ENCODE measurements at regions not wholly inside any gene's neighbourhood (a gene's known extent, or its start where the extent isn't known, plus 50 kb on each side); places are given as distances from the start of the nearest gene placed in this dataset.

GRCh38 chr4:129645461-129645860 is 549.5 kb downstream of the C4orf33 start:
- H4K20me1 ChIP-seq (ENCODE audit: insufficient read depth): no peaks in the 10 kb centered on the region
- H3K36me3 ChIP-seq (ENCODE audit: insufficient read depth, low read length): no peaks in the 10 kb centered on the region
- no peak overlapping the region for H3K4me3 ChIP-seq (ENCODE audit: low read length)
- no peak overlapping the region for H2AFZ ChIP-seq (ENCODE audit: low read depth, low read length)
- H3K9me2 ChIP-seq (ENCODE audit: insufficient read depth, low read length): no peaks in the 10 kb centered on the region
- no peak overlapping the region for H3K4me2 ChIP-seq (ENCODE audit: low read length)
- no peak overlapping the region for H3K27ac ChIP-seq (ENCODE audit: low read length)
- H3F3A ChIP-seq (ENCODE audit: insufficient read depth, low read length, poor library complexity, severe bottlenecking): no peaks in the 10 kb centered on the region
- TF ChIP-seq TAF1 (IDR thresholded peaks at IDR 0.05; ENCODE audit: low read depth) (no peak), POLR2AphosphoS5 (IDR thresholded peaks at IDR 0.05) (peak; percentile 48), EP300 (conservative IDR thresholded peaks at IDR 0.05; ENCODE audit: poor library complexity, severe bottlenecking) (peak; percentile 58), RAD21 (conservative IDR thresholded peaks at IDR 0.05) (no peak), EZH2 (IDR thresholded peaks at IDR 0.05; ENCODE audit: borderline replicate concordance, insufficient read depth, low read length, poor library complexity, severe bottlenecking) (no peak)
- H3K27me3 ChIP-seq (ENCODE audit: insufficient read depth, low read depth, low read length): no peaks in the 10 kb centered on the region
- H3K9ac ChIP-seq (ENCODE audit: low read length): no peak overlapping the region
- no peaks in the 10 kb centered on the region for H3K9me3 ChIP-seq (ENCODE audit: low read length)
- H3K79me2 ChIP-seq (replicated peaks; ENCODE audit: insufficient read depth, low read length): no peaks in the 10 kb centered on the region

DNA sequence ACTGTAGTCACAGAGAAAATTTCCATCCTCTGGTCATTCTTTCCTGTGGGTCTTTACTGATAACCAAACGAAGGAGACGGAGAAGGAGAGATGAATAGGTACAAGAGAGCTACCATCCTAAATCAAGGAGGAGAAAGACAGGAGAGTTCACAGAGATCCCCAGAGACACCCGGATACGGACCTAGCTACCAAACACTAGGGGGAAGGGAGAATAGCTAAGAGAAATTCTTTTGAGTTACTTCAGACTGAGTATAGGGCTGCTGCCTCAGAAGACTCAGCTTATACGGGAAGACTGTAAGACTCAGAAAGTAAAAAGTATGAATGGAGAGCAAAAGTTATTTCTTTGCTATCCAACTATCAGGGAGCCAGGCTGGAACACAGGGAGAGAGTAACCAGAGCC is 572.1 kb downstream of the C4orf33 start:
- Histone ChIP-seq H3K9me2 (ENCODE audit: insufficient read depth, low read length) (no peaks in the 10 kb centered on the region), H3K4me3 (ENCODE audit: low read length) (no peak overlapping the region), H3K79me2 (replicated peaks; ENCODE audit: insufficient read depth, low read length) (no peaks in the 10 kb centered on the region), H2AFZ (ENCODE audit: low read depth, low read length) (no peak overlapping the region), H3F3A (ENCODE audit: insufficient read depth, low read length, poor library complexity, severe bottlenecking) (no peaks in the 10 kb centered on the region), H3K27ac (ENCODE audit: low read length) (no peak overlapping the region), H3K9me3 (ENCODE audit: low read length) (no peaks in the 10 kb centered on the region), H3K27me3 (ENCODE audit: insufficient read depth, low read depth, low read length) (no peaks in the 10 kb centered on the region), H3K4me2 (ENCODE audit: low read length) (no peak overlapping the region), H3K9ac (ENCODE audit: low read length) (no peak overlapping the region), H4K20me1 (ENCODE audit: insufficient read depth) (no peaks in the 10 kb centered on the region), H3K36me3 (ENCODE audit: insufficient read depth, low read length) (no peaks in the 10 kb centered on the region)
- no peak for TF ChIP-seq TAF1 (IDR thresholded peaks at IDR 0.05; ENCODE audit: low read depth)
- no peak for TF ChIP-seq SMC3 (conservative IDR thresholded peaks at IDR 0.05; ENCODE audit: poor library complexity)
- TF ChIP-seq RAD21 (conservative IDR thresholded peaks at IDR 0.05): no peak
- TF ChIP-seq POLR2AphosphoS5 (IDR thresholded peaks at IDR 0.05): no peak
- no peak for TF ChIP-seq REST (IDR thresholded peaks at IDR 0.05; ENCODE audit: borderline replicate concordance)
- TF ChIP-seq MXI1 (conservative IDR thresholded peaks at IDR 0.05; ENCODE audit: poor library complexity, severe bottlenecking): no peak
- TF ChIP-seq EP300 (conservative IDR thresholded peaks at IDR 0.05; ENCODE audit: poor library complexity, severe bottlenecking): no peak
- no peak for TF ChIP-seq EZH2 (IDR thresholded peaks at IDR 0.05; ENCODE audit: borderline replicate concordance, insufficient read depth, low read length, poor library complexity, severe bottlenecking)
- TF ChIP-seq, protein P1, sequence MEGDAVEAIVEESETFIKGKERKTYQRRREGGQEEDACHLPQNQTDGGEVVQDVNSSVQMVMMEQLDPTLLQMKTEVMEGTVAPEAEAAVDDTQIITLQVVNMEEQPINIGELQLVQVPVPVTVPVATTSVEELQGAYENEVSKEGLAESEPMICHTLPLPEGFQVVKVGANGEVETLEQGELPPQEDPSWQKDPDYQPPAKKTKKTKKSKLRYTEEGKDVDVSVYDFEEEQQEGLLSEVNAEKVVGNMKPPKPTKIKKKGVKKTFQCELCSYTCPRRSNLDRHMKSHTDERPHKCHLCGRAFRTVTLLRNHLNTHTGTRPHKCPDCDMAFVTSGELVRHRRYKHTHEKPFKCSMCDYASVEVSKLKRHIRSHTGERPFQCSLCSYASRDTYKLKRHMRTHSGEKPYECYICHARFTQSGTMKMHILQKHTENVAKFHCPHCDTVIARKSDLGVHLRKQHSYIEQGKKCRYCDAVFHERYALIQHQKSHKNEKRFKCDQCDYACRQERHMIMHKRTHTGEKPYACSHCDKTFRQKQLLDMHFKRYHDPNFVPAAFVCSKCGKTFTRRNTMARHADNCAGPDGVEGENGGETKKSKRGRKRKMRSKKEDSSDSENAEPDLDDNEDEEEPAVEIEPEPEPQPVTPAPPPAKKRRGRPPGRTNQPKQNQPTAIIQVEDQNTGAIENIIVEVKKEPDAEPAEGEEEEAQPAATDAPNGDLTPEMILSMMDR (IDR thresholded peaks at IDR 0.05; ENCODE audit: poor library complexity, severe bottlenecking): no peak

Measured in neural cell (in vitro differentiated cells).